Vagina (tissue), 2 donors: ENCODE measurements at regions not wholly inside any gene's neighbourhood (a gene's known extent, or its start where the extent isn't known, plus 50 kb on each side); places are given as distances from the start of the nearest gene placed in this dataset.
A peak's percentile ranks its signal among the peaks of the same experiment; 100 is the strongest.

ENCODE experiments used
- DNase-seq, 2 donors: peaks; one replicate each; pipeline ENCODE4 v3.0.0-alpha.2; 2017; ENCODE audit errors: extremely low spot score in 2 of 2
- H3K27ac ChIP-seq: fragments of 200-600 bp; sonication (generic); one replicate; pipeline ENCODE4 v1.5.1; 2019
- H3K27me3 ChIP-seq: fragments of 200-600 bp; sonication (generic); one replicate; pipeline ENCODE4 v1.5.1; 2019
- H3K36me3 ChIP-seq, 2 donors: fragments of 200-600 bp; sonication (generic); one replicate each; pipeline ENCODE4 v1.5.1; 2017 to 2019
- H3K4me1 ChIP-seq: fragments of 200-600 bp; sonication (generic); one replicate; pipeline ENCODE4 v1.5.1; 2019
- H3K4me3 ChIP-seq, 2 donors: fragments of 200-600 bp; sonication (generic); 1 replicate in 1 of 2; 2 replicates in 1 of 2; pipeline ENCODE4 v1.5.1; 2016 to 2019
- H3K9me3 ChIP-seq: fragments of 200-600 bp; sonication (generic); one replicate; pipeline ENCODE4 v1.5.1; 2019
- POLR2A ChIP-seq, 2 donors: fragments of 450-650 bp; IDR thresholded peaks; one replicate each; pipeline ENCODE4 v1.6.1; 2017; ENCODE audit warnings: antibody characterized with exemption in 2 of 2, mild to moderate bottlenecking in 2 of 2, moderate library complexity in 2 of 2
- POLR2AphosphoS5 ChIP-seq, 2 donors: sonication (generic); formaldehyde crosslinking; IDR thresholded peaks; one replicate each; pipeline ENCODE4 v1.9.0; 2017; ENCODE audit warnings: antibody characterized with exemption in 2 of 2, mild to moderate bottlenecking in 2 of 2, low read depth in 1 of 2; ENCODE audit not compliant: insufficient read depth in 1 of 2
- intact Hi-C: fragments of 100-400 bp; cut with DNase I; formaldehyde crosslinking; loops from one replicate; pipeline ENCODE4 v1.15.1; 2023
- TF ChIP-seq, protein P1 (sequence below), 3 experiments: fragments of 450-650 bp in 2 of 3; fragments of 200-600 bp in 1 of 3; sonication (generic) in 1 of 3; IDR thresholded peaks; one replicate each; pipeline ENCODE4 v1.5.1; 2017 to 2019; ENCODE audit warnings: antibody characterized with exemption in 3 of 3, mild to moderate bottlenecking in 2 of 3, moderate library complexity in 2 of 3

DNA sequence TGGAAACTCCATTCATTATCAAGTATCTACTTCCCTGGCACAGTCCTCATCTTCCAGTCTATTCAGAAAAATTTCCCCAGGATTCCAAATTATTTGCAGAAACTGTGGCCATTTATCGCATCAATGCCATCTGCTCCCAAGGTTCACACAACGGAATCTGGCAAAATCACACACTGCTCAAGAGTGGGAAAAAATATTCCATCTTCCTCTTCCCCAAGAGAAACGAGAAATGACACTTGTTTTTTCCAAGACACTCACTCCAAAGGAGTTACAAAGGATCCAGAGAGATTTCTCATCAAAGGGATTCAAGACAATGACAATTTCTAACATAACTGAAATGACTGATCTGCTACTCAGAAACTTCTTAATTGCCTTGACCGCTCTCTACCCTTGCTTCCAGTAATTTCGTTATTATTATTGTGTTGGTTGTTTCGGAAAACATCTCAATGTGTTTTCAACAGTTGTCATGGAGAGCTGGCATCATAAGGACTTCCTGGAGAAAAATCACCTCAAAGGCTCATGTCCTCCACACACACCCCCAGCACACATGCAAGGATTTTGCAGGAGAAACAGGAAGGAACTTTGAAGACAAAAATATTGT lies 128.0 kb downstream of the PSMG1 start:
- Histone ChIP-seq H3K27ac (peak overlapping the region; percentile 1), H3K4me1 (peaks cover 16% of the 10 kb centered on the region), H3K9me3 (no peaks in the 10 kb centered on the region), H3K36me3 (no peaks in the 10 kb centered on the region), H3K27me3 (no peaks in the 10 kb centered on the region), H3K4me3 (no peak overlapping the region)
- TF ChIP-seq POLR2A (IDR thresholded peaks at IDR 0.05) = no peak
- TF ChIP-seq, protein P1, sequence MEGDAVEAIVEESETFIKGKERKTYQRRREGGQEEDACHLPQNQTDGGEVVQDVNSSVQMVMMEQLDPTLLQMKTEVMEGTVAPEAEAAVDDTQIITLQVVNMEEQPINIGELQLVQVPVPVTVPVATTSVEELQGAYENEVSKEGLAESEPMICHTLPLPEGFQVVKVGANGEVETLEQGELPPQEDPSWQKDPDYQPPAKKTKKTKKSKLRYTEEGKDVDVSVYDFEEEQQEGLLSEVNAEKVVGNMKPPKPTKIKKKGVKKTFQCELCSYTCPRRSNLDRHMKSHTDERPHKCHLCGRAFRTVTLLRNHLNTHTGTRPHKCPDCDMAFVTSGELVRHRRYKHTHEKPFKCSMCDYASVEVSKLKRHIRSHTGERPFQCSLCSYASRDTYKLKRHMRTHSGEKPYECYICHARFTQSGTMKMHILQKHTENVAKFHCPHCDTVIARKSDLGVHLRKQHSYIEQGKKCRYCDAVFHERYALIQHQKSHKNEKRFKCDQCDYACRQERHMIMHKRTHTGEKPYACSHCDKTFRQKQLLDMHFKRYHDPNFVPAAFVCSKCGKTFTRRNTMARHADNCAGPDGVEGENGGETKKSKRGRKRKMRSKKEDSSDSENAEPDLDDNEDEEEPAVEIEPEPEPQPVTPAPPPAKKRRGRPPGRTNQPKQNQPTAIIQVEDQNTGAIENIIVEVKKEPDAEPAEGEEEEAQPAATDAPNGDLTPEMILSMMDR (IDR thresholded peaks at IDR 0.05) = no peak
- peak in 1 of 2 donors; percentile 88 for TF ChIP-seq POLR2AphosphoS5 (IDR thresholded peaks at IDR 0.05; ENCODE audit: insufficient read depth in 1 of 2, low read depth in 1 of 2)
- peak in 1 of 2 donors; percentile 37 for DNase-seq
- intact Hi-C loops = loop anchor here (10.0 kb wide), 1 partner anchor 1850 kb away; no protein-coding TSS in a partner anchor

DNA sequence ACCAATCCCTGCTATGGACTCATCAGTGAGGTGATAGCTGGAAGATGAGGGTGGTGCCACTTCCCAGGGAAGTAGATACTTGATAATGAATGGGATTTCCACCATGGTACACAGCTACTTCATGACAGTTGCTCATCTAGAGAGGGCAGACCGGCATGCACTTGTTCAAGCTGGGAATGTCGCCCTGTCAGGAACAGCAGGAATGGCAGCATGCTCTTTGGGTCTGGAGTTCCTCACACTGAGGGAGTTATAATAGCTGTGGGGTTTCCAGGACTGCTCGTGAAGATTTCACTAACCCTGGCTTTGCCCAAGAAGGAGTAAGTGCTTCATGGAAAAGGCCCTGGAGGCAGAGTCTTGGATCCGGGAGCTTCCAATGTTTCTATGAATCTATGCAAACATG lies 129.2 kb downstream of the PSMG1 start:
- TF ChIP-seq POLR2AphosphoS5 (IDR thresholded peaks at IDR 0.05; ENCODE audit: insufficient read depth in 1 of 2, low read depth in 1 of 2) (no peak), POLR2A (IDR thresholded peaks at IDR 0.05) (no peak)
- TF ChIP-seq, protein P1 (IDR thresholded peaks at IDR 0.05) = no peak
- no peak overlapping the region for H3K4me3 ChIP-seq
- H3K27ac ChIP-seq = no peak overlapping the region

DNA sequence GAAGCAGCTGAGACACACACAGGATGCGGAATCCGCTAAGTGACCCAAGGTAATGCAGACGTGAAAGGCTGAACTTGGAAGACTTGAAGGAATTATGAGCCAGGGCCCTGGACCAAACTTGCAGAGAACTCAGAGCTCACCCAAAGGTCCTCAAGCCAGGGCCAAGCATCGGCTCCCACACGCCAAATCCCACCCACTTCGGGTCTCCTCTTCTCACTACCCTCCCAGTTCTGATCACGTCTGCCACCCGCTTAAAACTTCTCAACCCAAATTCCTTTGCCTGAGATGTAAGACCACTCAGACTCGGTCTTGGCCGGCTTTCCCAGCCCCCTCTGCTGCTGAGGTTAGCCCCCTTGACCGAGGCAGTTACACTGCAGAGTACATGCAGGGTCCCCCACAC lies 130.1 kb downstream of the PSMG1 start:
- intact Hi-C loops = loop anchor here (10.0 kb wide), 1 partner anchor 1852 kb away; no protein-coding TSS in a partner anchor
- no peak overlapping the region for H3K4me3 ChIP-seq
- DNase-seq = peak in 1 of 2 donors; percentile 79
- H3K27ac ChIP-seq = no peak overlapping the region
- H3K27me3 ChIP-seq = no peaks in the 10 kb centered on the region
- H3K4me1 ChIP-seq = peaks cover 18% of the 10 kb centered on the region
- TF ChIP-seq, protein P1 (IDR thresholded peaks at IDR 0.05) = no peak
- TF ChIP-seq POLR2AphosphoS5 (IDR thresholded peaks at IDR 0.05; ENCODE audit: insufficient read depth in 1 of 2, low read depth in 1 of 2) (no peak), POLR2A (IDR thresholded peaks at IDR 0.05) (no peak)
- no peaks in the 10 kb centered on the region for H3K9me3 ChIP-seq
- no peaks in the 10 kb centered on the region for H3K36me3 ChIP-seq

More for the DNA sequence above, 129.2 kb downstream of the PSMG1 start:
- H3K27me3 ChIP-seq = no peaks in the 10 kb centered on the region
- no peaks in the 10 kb centered on the region for H3K9me3 ChIP-seq
- no peaks in the 10 kb centered on the region for H3K36me3 ChIP-seq
- H3K4me1 ChIP-seq = peaks cover 16% of the 10 kb centered on the region
- DNase-seq = no peak
- intact Hi-C loops = loop anchor here (10.0 kb wide), 1 partner anchor 1851 kb away; no protein-coding TSS in a partner anchor

DNA sequence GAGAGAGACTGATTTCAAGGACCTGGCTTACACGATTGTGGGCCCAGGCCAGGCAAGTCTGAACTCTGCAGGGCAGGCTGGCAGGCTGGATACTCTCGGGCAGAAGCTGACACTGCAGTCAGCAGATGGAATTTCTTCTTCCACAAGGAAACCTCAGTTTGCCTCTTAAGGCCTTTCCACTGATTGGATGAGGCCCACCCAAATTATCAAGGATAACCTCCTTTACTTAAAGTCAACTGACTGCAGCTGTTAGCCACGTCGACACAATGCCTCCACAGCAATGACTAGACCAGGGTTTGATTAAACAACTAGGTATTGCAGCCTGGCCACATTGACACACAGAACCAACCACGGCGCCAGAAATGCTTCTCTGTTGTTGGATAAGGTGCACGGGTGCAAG lies 130.5 kb downstream of the PSMG1 start:
- Histone ChIP-seq H3K27me3 (no peaks in the 10 kb centered on the region), H3K27ac (no peak overlapping the region), H3K9me3 (no peaks in the 10 kb centered on the region), H3K4me3 (no peak overlapping the region), H3K36me3 (no peaks in the 10 kb centered on the region), H3K4me1 (peaks cover 23% of the 10 kb centered on the region)
- TF ChIP-seq, protein P1 (IDR thresholded peaks at IDR 0.05) = no peak
- TF ChIP-seq POLR2A (IDR thresholded peaks at IDR 0.05) (no peak), POLR2AphosphoS5 (IDR thresholded peaks at IDR 0.05; ENCODE audit: insufficient read depth in 1 of 2, low read depth in 1 of 2) (no peak)
- intact Hi-C loops = loop anchor here (10.0 kb wide), 1 partner anchor 1852 kb away; no protein-coding TSS in a partner anchor
- DNase-seq = peak in 1 of 2 donors; percentile 18

DNA sequence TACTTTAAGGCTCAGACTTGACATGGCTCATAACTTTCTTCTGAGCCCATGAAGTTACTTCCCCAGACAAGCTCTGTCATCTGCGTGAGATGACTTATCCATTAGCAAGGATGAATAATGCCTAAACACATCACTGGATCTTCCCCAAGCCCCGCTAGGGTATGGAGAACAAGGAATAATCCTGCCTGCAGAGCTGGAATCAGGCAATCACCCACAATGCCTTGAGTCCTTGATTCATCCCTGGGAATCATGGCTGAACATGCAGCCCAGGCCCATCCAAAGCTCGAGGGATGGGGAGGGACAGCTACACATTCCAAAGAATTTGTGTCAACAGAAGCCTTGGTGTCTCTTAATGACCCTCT lies 131.7 kb downstream of the PSMG1 start:
- Histone ChIP-seq H3K27ac (no peak overlapping the region), H3K36me3 (no peaks in the 10 kb centered on the region), H3K4me1 (peaks cover 26% of the 10 kb centered on the region), H3K27me3 (no peaks in the 10 kb centered on the region), H3K4me3 (no peak overlapping the region), H3K9me3 (no peaks in the 10 kb centered on the region)
- no peak for DNase-seq
- intact Hi-C loops = loop anchor here (10.0 kb wide), 1 partner anchor 1853 kb away; no protein-coding TSS in a partner anchor
- no peak for TF ChIP-seq POLR2A (IDR thresholded peaks at IDR 0.05)
- no peak for TF ChIP-seq POLR2AphosphoS5 (IDR thresholded peaks at IDR 0.05; ENCODE audit: insufficient read depth in 1 of 2, low read depth in 1 of 2)
- TF ChIP-seq, protein P1 (IDR thresholded peaks at IDR 0.05) = no peak
